ENCODE measurements at regions not wholly inside any gene's neighbourhood (a gene's known extent, or its start where the extent isn't known, plus 50 kb on each side); places are given as distances from the start of the nearest gene placed in this dataset.
"Not testable (repeated sequence)": the region's sequence is repeated elsewhere in the genome, so short reads cannot be mapped to it uniquely, and the experiment has no call there.

DNA sequence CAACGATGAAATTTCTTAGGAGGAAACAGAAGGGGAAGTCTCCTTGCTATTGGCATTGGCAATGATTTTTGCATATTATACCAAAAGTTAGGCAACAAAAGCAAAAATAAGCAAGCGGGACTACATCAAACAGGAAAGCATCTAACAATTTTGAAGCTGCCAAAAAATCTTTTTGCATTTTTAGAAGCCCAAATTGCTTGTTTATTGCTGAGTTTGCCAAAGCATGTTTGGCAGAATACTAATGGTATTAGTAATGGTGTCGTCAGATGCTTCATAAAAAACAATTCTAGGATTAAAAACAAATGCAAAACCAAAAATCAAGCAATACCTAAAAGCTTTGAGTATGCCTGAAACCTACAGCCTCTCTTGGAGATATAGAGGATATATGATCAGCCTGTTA is 80.0 kb downstream of the GALR1 start:
- DNase-seq (ENCODE audit: low spot score), result no peak

DNA sequence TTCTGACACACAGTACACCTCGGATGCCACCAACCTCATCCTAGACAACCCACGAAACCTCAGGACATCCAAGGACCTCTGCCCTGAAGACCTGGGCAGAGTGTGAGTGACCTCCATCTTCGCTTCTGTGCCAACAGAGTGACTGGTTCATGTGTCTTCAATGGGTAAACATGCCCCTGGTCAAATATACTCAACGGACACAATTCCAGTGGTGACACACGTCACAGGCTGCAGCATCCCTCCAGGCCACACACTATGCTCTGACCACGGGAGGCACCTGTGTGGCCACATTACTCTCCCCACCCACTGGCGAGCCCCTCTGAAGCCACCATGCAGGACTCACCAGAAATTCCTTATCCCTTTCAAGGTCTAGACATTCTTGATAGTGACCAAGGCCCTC is 85.2 kb downstream of the GALR1 start:
- DNase-seq (ENCODE audit: low spot score), result no peak

DNA sequence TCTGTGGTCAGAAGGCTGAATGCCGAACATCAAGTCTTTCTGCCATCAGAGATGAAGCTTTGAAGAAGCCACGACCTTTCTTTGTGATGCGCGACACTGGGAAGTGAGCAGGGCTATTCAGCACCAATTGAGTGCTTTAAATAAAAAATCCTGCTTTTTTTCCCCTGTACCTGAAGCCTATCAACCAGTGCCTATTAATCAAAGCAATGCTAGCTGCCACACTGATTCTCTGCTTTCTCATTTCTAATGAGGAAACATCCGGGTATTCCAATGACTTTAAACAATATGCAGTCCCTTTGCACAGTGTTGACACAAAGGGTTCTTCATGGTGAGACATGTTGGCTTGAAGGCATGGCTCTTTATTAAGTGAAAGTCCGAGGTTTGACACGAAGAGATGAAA is 88.0 kb downstream of the GALR1 start:
- no peak for DNase-seq (ENCODE audit: low spot score)

GRCh38 chr18:77339093-77339492 is 89.4 kb downstream of the GALR1 start:
- no peak for DNase-seq (ENCODE audit: low spot score)

- DNase-seq (ENCODE audit: low spot score), result no peak
Observed at GRCh38 chr18:77339623-77340022, 90.0 kb downstream of the GALR1 start.

DNA sequence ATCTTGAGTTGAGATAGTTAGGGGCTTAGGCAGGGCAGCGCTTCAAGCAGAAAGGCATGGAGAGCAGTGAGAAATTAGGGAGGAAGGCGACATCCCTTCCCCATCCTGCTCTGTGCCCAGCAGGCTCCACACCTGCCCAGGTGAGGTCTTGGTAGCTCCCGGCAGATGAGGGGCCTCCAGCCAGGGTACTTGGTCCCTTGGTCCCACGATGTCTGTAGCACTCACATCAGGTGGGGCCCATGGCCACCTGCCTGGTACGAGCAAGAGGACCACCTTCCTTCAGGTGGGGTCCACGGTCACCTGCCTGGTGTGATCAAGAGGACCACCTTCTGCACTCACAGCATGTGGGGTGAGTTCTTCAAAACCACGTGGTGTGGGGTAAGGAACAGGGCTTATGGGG is 91.2 kb downstream of the GALR1 start:
- no peak for DNase-seq (ENCODE audit: low spot score)

GRCh38 chr18:77341527-77342325 is 92.1 kb downstream of the GALR1 start:
- DNase-seq (ENCODE audit: low spot score), result no peak

DNA sequence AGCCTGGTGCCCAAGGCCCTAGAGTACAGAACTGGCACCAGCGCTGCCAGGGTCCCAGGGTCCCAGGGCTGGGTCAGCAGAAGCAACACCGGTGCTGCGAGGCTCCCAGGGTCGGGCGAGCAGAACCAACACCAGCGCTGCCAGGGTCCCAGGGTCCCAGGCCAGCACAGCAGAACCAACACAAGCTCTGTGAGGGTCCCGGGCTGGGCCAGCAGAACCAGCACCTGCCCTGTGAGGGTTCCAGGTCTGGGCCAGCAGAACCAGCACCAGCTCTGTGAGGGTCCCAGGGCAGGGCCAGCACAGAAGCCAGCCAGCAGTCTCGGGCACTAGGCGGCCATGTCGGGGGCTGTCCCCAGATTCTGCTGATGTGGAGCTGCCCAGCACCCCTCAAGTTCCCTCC is 93.1 kb downstream of the GALR1 start:
- no peak for DNase-seq (ENCODE audit: low spot score)

DNA sequence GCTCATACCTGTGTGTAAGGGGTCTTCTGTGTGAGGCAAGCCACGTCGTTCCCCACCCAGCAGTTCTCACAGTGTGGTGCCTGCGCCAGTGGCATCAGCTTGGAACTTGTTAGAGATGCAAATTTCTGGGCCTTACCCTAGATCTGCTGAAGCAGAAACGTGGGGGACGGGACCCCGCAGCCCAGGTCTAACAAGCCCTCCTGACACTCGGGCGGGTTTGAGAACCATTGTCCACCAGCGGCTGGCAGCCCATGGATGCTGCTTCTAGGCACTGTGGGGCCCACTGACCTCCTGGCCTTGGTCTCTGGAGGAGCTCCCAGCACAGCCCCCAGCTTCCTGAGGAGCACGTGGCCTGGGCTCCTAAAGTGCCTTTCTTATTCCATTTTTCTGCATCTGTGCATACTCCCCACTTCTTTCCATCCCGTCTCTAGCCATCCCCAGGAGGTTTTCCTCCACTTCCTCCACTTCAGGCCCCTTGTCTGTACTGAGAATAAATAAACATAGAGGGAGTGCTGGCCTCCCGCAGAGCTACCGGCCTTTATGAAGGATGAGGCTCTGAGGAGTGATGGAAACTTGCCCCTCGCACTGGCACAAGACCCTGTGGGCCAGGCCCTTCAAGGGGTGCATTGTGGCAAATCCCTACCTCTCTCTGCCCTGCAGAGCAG is 94.3 kb downstream of the GALR1 start:
- no peak for DNase-seq (ENCODE audit: low spot score)

DNA sequence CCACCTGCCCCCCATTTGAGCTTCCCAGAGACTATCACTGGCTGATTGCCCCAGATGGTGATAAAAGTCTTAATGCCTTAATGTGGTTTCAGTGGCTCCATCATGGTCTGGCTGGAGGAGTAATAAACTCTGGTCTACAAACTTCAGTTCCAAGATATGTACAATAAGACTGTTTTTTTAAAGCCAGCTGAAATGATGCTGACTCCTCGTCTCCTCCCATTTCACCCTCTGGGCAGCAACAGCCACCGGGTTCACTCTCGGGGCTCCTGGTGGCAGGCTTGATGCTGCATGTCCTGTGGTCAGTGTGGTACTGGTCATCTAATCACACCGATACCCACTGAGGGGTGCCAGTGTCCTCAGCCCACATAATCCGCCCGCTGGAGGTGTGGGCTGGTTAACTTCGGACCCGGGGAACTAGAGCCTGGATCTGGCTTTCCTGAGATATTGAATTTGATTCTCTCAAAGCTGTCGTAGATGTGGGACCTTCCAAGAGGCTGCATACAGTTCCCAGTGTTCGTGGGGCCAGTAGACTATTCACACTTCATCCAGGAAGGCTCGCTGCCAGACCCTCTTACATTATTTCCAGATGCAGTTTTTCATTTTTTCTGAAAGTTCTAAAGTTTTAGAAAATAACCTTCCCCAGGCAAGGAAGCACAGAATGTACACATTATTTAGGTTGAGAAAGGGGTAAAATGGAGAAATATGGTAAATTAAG is 95.3 kb downstream of the GALR1 start:
- no peak for DNase-seq (ENCODE audit: low spot score)

DNA sequence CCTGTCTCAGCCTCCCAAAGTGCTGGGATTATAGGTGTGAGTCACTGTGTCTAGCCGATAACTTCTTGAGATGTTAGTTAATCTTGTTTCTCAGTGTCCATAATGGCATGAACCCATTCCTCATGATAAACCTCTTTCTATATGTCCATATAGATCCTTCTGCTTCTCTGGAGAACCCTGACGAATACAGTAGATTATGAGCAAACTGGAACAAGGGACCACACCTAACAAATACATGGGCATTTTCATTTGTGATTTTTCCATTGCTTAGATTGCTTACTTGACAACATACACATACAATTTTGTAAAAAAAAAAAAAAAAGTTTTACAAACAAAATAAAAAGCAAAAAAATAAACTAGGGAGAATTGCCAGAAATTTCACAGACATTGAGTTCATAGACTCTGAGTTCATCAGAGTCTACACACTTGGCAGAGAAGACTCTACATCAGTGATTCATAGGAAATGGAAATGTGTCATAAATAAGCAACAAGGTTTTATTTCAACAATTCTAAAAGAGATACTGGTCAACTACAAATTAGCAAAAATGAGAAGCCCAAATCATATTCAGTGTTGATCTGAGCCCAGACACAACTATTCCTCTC is 96.7 kb downstream of the GALR1 start:
- DNase-seq (ENCODE audit: low spot score), result no peak

DNA sequence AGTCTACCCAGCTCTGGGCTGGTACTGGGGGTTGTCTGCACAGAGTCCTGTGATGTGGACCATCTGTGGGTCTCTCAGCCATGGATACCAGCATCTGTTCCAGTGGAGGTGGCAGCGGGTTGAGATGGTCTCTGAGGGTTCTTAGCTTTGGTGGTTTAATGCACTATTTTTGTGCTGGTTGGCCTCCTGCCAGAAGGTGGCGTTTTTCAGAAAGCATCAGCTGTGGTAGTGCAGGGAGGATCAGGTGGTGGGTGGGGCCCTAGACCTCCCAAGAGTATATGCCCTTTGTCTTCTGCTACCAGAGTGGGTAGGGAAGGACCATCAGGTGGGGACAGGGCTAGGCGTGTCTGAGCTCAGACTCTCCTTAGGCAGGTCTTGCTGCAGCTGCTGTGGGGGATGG is 103.7 kb downstream of the GALR1 start:
- not testable (repeated sequence) for DNase-seq (ENCODE audit: low spot score)

DNA sequence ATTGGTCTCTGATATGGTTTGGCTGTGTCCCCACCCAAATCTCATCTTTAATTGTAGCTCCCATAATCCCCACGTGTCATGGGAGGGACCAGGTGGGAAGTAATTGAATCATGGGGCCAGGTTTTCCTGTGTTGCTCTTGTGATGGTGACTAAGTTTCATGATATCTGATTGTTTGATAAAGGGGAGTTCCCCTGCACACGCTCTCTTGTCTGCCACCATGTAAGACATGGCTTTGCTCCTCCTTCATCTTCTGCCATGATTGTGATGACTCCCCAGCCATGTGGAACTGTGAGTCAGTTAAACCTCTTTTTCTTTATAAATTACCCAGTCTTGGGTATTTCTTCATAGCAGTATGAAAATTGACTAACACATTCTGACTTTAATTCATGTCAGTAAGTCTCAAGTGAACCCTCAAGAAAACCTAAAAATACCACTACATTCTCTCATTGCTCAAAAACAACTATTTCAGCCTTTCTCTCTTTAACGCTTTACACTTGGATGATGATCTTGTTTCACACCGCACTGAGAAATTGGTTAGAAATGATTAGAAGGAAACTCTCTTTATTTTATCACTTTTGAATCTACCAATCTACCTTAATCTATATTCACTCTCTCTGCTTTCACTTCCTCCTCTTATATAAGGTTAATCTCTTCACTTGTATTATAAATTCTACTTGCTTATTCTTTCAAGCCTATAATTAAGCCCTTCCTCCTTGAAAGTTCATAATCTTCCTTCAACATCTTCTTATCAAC is 110.1 kb downstream of the GALR1 start:
- DNase-seq (ENCODE audit: low spot score), result no peak

GRCh38 chr18:77360315-77361190 is 110.9 kb downstream of the GALR1 start:
- DNase-seq (ENCODE audit: low spot score), result no peak

DNA sequence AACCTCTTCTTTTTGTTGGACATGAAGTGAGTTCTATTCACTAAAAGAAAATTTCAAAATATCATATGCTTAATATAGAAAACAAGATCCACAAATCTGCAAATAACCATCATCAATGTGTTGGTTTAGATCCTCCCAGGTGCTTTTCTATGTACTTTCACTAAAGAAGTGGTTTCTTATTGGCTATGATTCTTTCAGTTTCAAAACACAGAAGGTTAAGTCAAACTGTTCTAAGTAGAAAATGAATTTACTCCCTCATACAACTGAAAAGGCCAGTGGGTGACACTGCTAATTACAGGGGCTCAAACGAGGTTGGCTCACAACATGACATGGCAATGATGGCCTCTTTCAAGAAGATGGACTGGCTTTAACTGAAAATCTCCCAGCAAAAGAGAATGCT is 111.7 kb downstream of the GALR1 start:
- DNase-seq (ENCODE audit: low spot score), result no peak

DNA sequence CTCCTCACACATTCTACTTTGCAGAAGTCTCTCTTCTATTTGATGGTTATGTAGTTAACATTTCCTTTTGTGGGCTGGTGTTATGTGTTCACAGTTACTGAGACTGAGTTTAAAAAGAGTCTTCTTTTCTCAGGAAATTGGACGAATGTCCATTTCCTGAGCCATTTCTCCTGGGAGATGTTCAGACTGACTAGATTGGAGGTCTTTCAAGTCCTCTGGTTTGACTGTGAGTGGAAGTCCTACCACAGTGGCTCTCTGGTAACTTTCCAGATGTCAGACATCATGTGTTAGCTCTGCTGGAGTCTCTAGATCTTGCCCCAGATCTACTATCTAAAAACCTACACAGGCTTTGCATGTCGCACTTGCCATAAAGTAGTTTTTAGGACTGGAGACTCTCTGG is 116.0 kb downstream of the GALR1 start:
- no peak for DNase-seq (ENCODE audit: low spot score)

GRCh38 chr18:77366067-77366719 is 116.5 kb downstream of the GALR1 start:
- DNase-seq (ENCODE audit: low spot score), result no peak

GRCh38 chr18:77366720-77367641 is 117.3 kb downstream of the GALR1 start:
- peak; percentile 24 for DNase-seq (ENCODE audit: low spot score)

DNA sequence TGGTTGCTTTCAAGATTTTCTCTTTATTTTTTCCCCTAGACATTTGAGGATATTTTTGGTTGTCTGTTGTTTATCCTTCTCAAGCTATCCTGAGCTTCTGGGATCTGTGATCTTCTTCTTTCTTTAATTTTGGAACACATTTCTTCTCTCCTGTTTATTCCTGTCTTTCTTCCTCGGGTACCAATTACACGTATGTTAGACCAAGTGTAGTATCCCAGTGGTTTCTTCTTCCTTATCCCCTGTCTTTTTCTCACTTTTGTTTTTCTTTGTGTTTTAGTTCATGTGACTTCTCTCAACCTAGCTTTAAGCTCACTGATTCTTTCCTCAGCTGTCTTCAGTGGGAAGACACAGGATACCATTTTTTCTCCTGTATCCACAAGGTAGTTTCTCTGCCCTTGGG is 120.0 kb downstream of the GALR1 start:
- no peak for DNase-seq (ENCODE audit: low spot score)

Measured in COLO829 (cell line).